K562 (cell line): ENCODE measurements at regions not wholly inside any gene's neighbourhood (a gene's known extent, or its start where the extent isn't known, plus 50 kb on each side); places are given as distances from the start of the nearest gene placed in this dataset.
A peak's percentile ranks its signal among the peaks of the same experiment; 100 is the strongest.

Source experiments
- ARNT ChIP-seq, 2 experiments: fragments of 450-650 bp; IDR thresholded peaks; 2 replicates each; pipeline ENCODE4 v1.6.1; 2016; ENCODE audit warnings: mild to moderate bottlenecking in 1 of 2
- CCNT2 ChIP-seq: IDR thresholded peaks from 2 replicates; pipeline ENCODE4 v1.6.1; 2011; ENCODE audit warnings: borderline replicate concordance, low read depth, mild to moderate bottlenecking, moderate library complexity, mixed read lengths, low read length; ENCODE audit not compliant: insufficient read length; ENCODE audit errors: extremely low read depth
- ETV1 ChIP-seq: fragments of 450-650 bp; conservative IDR thresholded peaks from 2 replicates; pipeline ENCODE4 v1.6.1; 2016; ENCODE audit warnings: missing genetic modification characterization, control low read depth, low read depth, missing compliant biosample characterization
- GATAD2B ChIP-seq: fragments of 450-650 bp; IDR thresholded peaks from 2 replicates; pipeline ENCODE4 v1.6.1; 2017; ENCODE audit warnings: mild to moderate bottlenecking, borderline replicate concordance
- MEF2A ChIP-seq: IDR thresholded peaks from 2 replicates; pipeline ENCODE4 v1.6.1; 2011; ENCODE audit warnings: low read depth, mild to moderate bottlenecking, low read length, moderate library complexity; ENCODE audit not compliant: control insufficient read depth
- PPARD ChIP-seq: fragments of 250-450 bp; sonication (Bioruptor Pico); IDR thresholded peaks from 2 replicates; pipeline ENCODE4 v1.8.0; 2022; ENCODE audit warnings: inconsistent platforms, mild to moderate bottlenecking, moderate library complexity
- RCOR1 ChIP-seq, 2 experiments: IDR thresholded peaks; 2 replicates each; pipeline ENCODE4 v1.6.1; 2012; ENCODE audit warnings: low read depth in 2 of 2, low read length in 2 of 2, borderline replicate concordance in 1 of 2, improper control_type of control experiment in 1 of 2
- RFX5 ChIP-seq: IDR thresholded peaks from 2 replicates; pipeline ENCODE4 v1.6.1; 2011; ENCODE audit warnings: low read depth, mild to moderate bottlenecking, improper control_type of control experiment, low read length
- SREBF1 ChIP-seq: fragments of 150-350 bp; IDR thresholded peaks from 2 replicates; pipeline ENCODE4 v1.6.1; 2014; ENCODE audit warnings: antibody characterized with exemption, low read depth, low read length, borderline replicate concordance
- ZC3H8 ChIP-seq: fragments of 450-650 bp; IDR thresholded peaks from 2 replicates; pipeline ENCODE4 v1.6.1; 2017
- ZKSCAN1 ChIP-seq: fragments of 150-350 bp; IDR thresholded peaks from 2 replicates; pipeline ENCODE4 v1.6.1; 2016; ENCODE audit warnings: low read depth, low read length
- ZKSCAN8 ChIP-seq: fragments of 200-800 bp; sonication (Bioruptor generic); IDR thresholded peaks from 2 replicates; pipeline ENCODE4 v1.6.1; 2016; ENCODE audit warnings: missing genetic modification characterization, missing compliant biosample characterization
- ZNF584 ChIP-seq: fragments of 200-800 bp; sonication (Bioruptor generic); IDR thresholded peaks from 2 replicates; pipeline ENCODE4 v1.6.1; 2016; ENCODE audit warnings: low read depth, mild to moderate bottlenecking, missing genetic modification characterization, missing compliant biosample characterization
- ZNF699 ChIP-seq: fragments of 250-450 bp; sonication (Bioruptor Pico); IDR thresholded peaks from 2 replicates; pipeline ENCODE4 v1.8.0; 2021; ENCODE audit warnings: mild to moderate bottlenecking, moderate library complexity; ENCODE audit not compliant: insufficient replicate concordance
- ZNF780A ChIP-seq: fragments of 250-450 bp; sonication (Bioruptor Pico); IDR thresholded peaks from 2 replicates; pipeline ENCODE4 v1.5.0; 2021; ENCODE audit warnings: mild to moderate bottlenecking
- TF ChIP-seq, protein P1 (sequence below): fragments of 200-800 bp; sonication (Bioruptor generic); IDR thresholded peaks from 2 replicates; pipeline ENCODE4 v1.6.1; 2017; ENCODE audit warnings: missing genetic modification characterization, missing compliant biosample characterization
- TF ChIP-seq, protein P2 (sequence below): IDR thresholded peaks from 2 replicates; pipeline ENCODE4 v1.6.1; 2012; ENCODE audit warnings: low read depth, low read length, improper control_type of control experiment, borderline replicate concordance
- TF ChIP-seq, protein P3 (sequence below): fragments of 150-350 bp; conservative IDR thresholded peaks from 2 replicates; pipeline ENCODE4 v1.6.1; 2014; ENCODE audit warnings: low read length
- TF ChIP-seq, protein P4 (sequence below): fragments of 250-450 bp; sonication (Bioruptor Pico); IDR thresholded peaks from 2 replicates; pipeline ENCODE4 v1.8.0; 2022; ENCODE audit warnings: moderate library complexity, mild to moderate bottlenecking, inconsistent platforms

DNA sequence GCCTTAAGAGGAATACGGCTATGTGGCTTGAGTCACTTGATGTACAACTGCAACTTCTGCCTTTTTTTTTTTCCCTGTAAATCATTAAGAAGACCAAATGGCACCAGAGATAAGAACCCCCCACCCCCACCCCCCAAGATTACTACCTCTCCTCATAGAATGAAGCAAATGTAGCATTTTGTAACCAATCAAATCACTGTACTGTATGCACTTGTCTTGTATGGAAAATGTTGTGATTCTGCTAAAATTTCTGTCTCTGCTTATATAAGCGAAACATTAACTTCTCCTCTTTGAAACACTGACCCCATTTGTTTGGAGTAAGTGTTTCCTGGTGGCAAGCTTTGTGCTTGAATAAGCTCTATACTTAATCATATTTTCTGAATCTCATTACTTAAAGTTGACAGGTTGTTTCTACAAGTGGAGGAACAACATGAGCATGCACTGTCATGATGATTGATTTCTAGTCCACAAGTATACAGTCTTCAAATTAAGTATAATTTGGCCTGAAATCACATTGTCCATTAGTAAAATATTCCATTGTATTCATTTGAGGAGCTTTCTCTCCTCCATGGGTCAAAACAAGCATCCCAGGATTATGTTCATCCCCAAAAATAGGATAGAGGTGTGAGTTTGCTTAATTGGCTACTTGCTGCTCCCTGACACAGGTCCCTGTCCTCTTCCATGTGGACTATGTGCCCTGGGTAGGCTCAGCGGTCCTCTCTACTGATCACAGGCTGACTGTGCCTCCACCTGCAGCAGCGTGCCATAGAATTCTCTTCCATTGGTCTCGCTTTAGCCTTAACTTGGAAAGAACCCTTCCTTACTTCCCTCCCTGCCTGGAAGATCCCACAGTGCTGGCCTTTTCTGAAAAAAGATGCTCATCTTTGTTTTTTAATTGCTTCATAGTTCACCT, 104.0 kb upstream of the BMP2K start (continued):
- TF ChIP-seq, protein P1, sequence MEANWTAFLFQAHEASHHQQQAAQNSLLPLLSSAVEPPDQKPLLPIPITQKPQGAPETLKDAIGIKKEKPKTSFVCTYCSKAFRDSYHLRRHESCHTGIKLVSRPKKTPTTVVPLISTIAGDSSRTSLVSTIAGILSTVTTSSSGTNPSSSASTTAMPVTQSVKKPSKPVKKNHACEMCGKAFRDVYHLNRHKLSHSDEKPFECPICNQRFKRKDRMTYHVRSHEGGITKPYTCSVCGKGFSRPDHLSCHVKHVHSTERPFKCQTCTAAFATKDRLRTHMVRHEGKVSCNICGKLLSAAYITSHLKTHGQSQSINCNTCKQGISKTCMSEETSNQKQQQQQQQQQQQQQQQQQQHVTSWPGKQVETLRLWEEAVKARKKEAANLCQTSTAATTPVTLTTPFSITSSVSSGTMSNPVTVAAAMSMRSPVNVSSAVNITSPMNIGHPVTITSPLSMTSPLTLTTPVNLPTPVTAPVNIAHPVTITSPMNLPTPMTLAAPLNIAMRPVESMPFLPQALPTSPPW = peak; percentile 83
- TF ChIP-seq, protein P2, sequence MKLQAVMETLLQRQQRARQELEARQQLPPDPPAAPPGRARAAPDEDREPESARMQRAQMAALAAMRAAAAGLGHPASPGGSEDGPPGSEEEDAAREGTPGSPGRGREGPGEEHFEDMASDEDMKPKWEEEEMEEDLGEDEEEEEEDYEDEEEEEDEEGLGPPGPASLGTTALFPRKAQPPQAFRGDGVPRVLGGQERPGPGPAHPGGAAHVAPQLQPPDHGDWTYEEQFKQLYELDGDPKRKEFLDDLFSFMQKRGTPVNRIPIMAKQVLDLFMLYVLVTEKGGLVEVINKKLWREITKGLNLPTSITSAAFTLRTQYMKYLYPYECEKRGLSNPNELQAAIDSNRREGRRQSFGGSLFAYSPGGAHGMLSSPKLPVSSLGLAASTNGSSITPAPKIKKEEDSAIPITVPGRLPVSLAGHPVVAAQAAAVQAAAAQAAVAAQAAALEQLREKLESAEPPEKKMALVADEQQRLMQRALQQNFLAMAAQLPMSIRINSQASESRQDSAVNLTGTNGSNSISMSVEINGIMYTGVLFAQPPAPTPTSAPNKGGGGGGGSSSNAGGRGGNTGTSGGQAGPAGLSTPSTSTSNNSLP = peak; percentile 45; the same call in 1 of the 2 replicates
- TF ChIP-seq ZKSCAN1 (no peak), ZNF699 (CRISPR knock-in tag) (no peak), CCNT2 (peak; percentile 29), PPARD (CRISPR knock-in tag) (no peak), ZNF584 (CRISPR knock-in tag) (0 out of 2 replicates have a peak, but pooled peaks have one; percentile 25), MEF2A (no peak), GATAD2B (no peak), RCOR1 (IDR thresholded peaks at IDR 0.05; ENCODE audit: borderline replicate concordance in 1 of 2, low read depth in 2 of 2, low read length in 2 of 2) (peak in 1 of 2 experiments; percentile 68; a peak in 2 of 4 replicates), ZC3H8 (no peak), ZKSCAN8 (no peak), SREBF1 (no peak), ARNT (IDR thresholded peaks at IDR 0.05) (no peak), ETV1 (tag) (no peak; the same call in 1 of the 2 replicates), ZNF780A (no peak), RFX5 (no peak)
- TF ChIP-seq, protein P3, sequence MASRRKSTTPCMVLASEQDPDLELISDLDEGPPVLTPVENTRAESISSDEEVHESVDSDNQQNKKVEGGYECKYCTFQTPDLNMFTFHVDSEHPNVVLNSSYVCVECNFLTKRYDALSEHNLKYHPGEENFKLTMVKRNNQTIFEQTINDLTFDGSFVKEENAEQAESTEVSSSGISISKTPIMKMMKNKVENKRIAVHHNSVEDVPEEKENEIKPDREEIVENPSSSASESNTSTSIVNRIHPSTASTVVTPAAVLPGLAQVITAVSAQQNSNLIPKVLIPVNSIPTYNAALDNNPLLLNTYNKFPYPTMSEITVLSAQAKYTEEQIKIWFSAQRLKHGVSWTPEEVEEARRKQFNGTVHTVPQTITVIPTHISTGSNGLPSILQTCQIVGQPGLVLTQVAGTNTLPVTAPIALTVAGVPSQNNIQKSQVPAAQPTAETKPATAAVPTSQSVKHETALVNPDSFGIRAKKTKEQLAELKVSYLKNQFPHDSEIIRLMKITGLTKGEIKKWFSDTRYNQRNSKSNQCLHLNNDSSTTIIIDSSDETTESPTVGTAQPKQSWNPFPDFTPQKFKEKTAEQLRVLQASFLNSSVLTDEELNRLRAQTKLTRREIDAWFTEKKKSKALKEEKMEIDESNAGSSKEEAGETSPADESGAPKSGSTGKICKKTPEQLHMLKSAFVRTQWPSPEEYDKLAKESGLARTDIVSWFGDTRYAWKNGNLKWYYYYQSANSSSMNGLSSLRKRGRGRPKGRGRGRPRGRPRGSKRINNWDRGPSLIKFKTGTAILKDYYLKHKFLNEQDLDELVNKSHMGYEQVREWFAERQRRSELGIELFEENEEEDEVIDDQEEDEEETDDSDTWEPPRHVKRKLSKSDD = no peak
- TF ChIP-seq, protein P4, sequence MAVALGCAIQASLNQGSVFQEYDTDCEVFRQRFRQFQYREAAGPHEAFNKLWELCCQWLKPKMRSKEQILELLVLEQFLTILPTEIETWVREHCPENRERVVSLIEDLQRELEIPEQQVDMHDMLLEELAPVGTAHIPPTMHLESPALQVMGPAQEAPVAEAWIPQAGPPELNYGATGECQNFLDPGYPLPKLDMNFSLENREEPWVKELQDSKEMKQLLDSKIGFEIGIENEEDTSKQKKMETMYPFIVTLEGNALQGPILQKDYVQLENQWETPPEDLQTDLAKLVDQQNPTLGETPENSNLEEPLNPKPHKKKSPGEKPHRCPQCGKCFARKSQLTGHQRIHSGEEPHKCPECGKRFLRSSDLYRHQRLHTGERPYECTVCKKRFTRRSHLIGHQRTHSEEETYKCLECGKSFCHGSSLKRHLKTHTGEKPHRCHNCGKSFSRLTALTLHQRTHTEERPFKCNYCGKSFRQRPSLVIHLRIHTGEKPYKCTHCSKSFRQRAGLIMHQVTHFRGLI (CRISPR knock-in tag) = no peak
